ENCODE measurements at regions not wholly inside any gene's neighbourhood (a gene's known extent, or its start where the extent isn't known, plus 50 kb on each side); places are given as distances from the start of the nearest gene placed in this dataset.

DNA sequence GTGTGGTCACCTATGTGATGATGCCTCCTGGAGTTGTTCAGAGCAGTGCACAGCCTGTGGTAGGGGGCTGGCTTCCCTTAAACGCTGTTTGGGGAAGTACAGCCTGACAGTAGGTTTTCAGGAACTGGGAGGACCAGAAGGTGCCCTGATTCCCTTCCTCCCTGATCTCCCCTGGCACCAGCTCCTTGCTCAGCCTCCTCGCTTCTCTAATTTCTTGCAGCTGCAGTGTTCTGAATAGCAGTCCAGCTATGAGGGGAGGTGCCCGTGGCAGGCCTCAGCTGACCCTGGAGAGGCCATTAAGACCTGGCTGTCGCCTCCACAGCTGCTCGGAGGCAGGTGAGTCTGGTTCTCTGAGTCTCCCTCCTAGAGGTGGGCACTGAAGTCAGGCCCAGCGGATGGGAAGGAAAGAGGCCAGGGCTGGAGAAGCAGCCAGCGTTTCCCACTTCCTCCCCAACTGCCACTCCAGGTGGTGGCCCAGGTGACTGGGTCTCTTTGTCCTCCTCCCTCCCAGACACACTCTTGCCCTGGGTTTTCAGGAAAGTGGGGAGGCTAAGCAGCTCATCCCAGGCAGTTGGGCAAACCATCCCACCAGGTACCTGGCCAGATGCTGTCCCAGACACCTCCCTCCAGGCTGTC lies 52.0 kb upstream of the RPL11 start:
- DNase-seq = peak; percentile 89

- DNase-seq = no peak
Observed at GRCh38 chr1:23638786-23639241, 52.8 kb upstream of the RPL11 start.

DNA sequence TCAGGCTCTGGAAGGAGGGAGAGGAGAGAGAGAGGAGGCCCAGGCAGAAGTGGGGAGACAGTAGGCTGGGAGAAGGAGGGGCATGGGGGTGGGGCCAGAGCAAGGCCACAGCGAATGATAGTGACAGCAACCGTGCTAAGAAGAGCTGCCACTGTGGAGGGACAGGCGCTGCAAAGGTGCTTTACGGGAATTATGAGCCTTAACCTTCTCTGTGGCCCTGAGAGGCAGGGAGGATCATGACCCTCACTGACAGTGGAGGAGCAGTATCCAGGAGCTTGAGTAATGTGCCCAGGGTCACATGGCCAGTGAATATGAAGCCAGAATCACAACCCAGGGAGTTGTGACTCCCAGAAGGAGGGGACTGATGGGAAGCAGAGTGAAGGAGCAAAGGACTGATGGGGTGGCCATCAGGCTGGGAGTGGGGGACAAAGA lies 53.4 kb upstream of the RPL11 start:
- DNase-seq = no peak

- no peak for DNase-seq
Observed at GRCh38 chr1:23636009-23636408, 55.6 kb upstream of the RPL11 start.

DNA sequence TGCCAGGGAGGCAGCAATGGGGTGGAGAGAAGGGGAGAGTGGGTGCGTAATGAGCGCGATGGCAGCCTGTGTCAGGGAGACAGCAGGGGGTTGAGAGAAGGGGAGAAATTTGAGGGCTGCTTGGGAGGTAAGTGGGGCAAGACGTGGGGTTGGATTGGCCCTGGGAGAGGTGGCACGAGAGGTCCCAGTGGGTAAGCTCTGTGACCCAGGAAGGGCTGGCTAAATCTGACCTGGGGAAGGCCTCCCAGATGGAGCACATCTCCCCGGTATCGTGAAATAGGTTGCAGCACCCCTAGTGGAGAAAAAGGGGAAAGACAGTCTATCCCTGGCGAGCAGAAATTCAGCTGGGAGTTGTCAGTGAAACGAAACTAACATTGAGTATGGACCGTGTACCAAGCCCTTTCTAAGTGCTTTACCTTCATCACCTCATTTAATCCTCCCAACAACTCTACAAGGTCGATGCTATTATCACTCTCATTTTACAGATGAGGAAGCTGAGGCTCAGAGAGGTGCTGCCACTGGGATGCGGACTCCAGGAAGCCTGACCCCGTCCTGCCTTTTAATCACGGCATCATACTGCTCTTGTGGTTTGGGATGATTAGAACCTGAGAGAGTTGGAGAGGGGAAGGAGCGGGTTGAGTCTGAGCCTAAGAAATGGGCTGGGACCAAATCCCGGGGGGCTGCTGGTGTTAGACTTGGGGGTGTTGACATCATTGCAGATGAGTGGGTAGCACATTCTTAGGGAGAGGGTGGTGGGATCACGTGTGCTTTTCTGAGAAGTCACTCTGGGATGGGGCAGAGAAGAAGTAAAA lies 56.6 kb upstream of the RPL11 start:
- DNase-seq = peak; percentile 53

DNA sequence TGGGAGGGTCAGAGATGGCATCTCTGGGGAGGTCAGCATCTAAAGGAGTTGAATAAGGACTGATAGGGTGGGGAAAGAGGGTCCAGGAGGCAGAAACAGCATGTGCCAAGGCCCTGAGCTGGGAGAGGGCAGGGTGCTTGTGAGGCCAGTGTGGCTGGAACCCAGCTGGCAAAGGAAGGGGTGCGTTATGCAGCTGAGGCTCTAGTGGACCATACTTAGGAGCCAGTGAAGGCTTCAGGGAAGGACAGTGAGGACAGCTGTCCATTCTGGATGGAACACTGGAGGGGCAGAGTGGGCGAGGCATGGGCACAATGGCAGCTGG lies 57.1 kb upstream of the RPL11 start:
- DNase-seq = no peak

DNA sequence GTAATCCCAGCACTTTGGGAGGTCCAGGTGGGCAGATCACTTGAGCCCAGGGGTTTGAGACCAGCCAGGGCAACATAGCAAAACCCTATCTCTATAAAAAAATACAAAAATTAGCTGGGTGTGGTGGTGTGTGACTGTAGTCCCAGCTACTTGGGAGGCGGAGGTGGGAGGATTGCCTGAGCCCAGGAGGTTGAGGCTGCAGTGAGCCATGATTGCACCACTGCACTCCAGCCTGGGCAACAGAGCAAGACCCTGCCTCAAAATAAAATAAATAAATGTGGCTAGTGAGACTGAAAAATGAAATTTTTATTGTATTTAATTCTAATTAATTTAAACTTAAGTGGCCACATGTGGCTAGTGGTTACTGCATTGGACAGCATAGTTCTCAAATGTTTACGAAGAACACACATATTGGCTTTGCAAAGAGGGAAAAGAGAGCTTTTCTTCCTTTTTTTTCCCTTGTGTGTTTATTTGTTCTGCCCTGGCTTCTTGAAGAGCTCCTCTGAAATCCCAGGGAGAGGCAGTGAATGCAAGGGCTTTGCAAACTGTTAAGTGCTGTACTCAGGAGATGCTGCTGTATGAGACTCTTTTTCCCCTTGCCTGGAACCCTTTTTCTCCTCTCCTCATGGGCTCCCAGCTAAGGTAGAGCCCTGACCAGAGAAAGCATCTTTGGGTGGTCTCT lies 59.0 kb upstream of the RPL11 start:
- DNase-seq = no peak

DNA sequence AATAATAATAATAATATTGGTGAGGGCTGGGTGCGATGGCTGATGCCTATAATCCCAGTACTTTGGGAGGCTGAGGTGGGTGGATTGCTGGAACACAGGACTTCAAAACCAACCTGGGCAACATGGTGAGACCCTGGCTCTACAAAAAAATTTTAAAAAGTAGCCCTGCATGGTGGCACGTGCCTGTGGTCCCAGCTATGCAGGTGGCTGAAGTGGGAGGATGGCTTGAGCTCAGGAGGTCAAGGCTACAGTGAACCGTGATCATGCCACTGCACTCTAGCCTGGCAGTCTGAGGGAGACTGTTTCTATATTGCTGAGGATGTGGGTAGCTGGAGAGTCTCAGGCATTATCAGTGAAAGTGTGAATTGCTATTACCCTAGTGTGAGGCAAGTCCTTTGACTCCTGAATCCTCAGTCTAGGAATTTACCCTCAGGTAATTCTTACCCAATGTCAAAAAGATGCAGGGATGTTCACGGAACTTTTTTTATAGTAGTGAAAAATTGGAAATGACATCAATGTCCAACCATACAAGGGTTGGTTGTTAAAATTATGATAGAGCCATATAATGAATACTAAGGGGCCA lies 61.8 kb upstream of the RPL11 start:
- DNase-seq = no peak

GRCh38 chr1:23628951-23629387 lies 62.6 kb upstream of the RPL11 start:
- DNase-seq = no peak

DNA sequence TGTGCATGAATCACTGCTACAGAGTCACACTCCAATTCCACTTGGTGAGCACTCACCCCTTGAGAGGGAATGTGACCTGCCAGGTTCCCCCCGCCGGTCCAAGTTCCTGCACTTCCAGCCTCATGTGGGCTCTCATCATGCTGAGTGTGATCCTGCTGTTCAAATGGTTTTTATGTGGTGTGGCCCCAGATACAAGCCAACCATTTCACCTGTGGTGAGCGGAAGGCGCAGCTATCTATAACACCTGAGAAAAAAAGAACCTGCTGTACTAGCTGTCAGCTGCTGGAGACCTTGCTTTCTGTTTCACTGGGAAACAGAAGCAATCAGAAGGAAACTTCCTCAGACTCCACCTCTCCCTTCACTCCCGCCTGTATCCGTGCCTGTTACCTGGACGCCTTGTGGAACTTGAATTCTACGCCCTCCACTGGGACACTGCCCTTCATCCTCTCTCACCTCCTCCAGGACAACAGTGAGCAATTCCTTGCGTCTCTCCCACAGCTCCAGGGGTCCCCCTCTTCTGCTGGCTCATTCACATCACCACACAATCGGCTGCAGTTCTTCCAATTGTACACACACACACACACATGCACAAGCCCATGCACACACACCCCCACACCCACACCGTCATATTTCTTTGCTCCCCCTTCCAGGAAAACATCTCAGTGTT lies 64.4 kb upstream of the RPL11 start:
- DNase-seq = peak; percentile 80

GRCh38 chr1:23625929-23626535 lies 65.6 kb upstream of the RPL11 start:
- DNase-seq = no peak

- DNase-seq = no peak
Observed at GRCh38 chr1:23625459-23625858, 66.1 kb upstream of the RPL11 start.

DNA sequence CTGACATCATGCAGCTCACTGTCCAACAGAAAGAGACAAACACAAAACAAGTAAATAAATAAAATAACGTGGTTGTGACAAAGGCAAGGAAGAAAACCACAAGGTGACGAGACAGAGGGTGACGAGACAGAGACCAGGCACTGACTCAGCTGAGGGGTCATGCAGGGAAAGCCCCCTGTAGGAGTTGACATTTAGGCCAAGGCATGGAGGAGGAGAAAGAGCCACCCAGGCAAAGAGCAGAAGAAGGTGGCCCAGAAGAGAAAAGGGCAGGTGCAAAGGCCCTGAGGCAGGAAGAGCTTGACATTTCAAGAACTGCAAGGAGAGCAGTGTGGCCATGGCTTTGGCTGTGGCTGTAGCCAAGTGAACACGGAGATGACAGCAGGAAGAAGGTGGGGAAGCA lies 65.1 kb upstream of the ID3 start:
- DNase-seq = no peak

- no peak for DNase-seq
Observed at GRCh38 chr1:23622284-23622683, 63.0 kb upstream of the ID3 start.

- no peak for DNase-seq
Observed at GRCh38 chr1:23620605-23621004, 61.3 kb upstream of the ID3 start.

GRCh38 chr1:23619299-23620188 lies 60.2 kb upstream of the ID3 start:
- DNase-seq = peak; percentile 88

DNA sequence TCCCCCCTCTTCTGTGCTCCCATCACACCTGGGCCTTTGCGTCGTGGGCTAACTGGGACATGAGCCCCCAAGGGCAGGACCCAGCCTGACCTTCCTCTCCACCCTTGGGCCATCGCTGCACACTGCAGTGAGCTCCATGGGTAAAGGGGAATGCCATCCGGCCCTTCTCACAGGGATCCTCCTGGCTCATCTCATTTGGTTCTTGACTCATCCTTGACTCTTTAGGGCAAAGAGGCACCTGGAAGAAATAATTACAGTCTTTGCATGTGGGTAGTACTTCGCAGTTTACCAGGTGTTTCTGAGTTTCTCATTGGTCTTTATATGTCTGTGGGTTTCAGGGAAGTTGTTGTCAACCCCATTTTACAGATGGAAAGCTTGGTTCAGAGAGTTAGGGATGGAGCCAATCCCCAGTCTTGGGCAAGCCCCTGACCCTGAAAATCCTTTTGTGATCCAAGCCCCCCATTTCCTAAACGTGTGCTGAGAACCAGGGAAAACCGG lies 59.3 kb upstream of the ID3 start:
- DNase-seq = no peak

GRCh38 chr1:23617084-23617521 lies 57.8 kb upstream of the ID3 start:
- DNase-seq = no peak

- DNase-seq = no peak
Observed at GRCh38 chr1:23616292-23616824, 57.1 kb upstream of the ID3 start.

DNA sequence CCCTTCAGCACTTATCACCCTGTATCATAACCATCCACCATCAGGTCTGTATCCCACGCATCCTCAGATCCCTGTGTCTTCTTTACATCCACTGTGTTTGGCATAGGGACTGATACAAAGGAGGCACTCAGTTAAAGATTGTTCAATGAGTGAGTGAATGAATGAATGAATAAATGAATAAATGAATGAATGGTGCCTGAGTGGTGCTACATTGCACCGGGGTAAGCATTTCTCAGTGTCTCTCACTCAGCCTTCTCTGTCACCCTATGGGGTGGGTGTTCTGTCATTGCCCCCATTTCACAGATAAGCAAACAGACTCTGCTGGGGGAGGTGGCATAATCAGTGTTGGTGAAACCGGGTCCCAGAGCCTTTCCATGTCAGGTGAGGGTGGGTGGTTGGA lies 56.6 kb upstream of the ID3 start:
- no peak for DNase-seq

DNA sequence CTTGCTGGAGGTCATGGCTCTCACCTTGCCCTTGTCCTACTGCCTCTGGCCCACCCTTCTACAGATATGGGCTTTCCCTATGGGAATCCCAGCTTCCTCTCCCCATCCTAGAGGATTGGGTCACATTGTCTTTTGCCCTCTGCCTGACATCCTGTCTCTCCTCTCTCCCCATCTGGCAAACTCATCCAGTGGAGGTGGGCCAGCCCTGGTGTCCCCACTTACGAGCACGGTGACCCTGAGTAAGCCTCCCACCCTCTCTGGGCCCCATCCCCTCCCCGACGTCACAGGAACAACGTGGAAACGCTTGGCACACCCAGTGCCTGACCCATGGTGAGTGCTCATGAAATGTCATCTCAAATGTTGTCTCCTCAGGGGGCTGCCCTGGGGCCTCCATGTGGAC lies 56.1 kb upstream of the ID3 start:
- no peak for DNase-seq

All from DMS79 (cell line).